ENCODE measurements at regions not wholly inside any gene's neighbourhood (a gene's known extent, or its start where the extent isn't known, plus 50 kb on each side); places are given as distances from the start of the nearest gene placed in this dataset.

DNA sequence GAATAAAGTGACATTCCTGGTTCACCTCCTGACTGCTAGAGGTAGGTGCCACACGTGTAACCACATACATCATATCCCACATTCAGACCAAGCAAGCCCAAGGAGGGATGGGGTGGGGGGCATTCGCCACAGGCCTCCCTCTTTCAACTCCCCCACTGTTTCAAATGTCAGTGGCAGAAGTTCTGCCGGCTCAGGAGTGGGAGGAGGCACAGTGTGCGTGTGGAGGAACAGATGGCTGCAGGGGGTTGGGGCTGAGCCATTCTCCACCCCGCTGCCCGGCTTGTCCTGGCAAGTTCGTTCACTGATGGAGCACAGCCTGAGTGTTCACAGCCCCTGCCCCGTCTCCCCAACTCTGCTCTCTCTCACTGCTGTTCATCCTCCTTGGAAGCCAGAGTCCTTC is 75.4 kb upstream of the TANC1 start:
- TF ChIP-seq, protein P1, sequence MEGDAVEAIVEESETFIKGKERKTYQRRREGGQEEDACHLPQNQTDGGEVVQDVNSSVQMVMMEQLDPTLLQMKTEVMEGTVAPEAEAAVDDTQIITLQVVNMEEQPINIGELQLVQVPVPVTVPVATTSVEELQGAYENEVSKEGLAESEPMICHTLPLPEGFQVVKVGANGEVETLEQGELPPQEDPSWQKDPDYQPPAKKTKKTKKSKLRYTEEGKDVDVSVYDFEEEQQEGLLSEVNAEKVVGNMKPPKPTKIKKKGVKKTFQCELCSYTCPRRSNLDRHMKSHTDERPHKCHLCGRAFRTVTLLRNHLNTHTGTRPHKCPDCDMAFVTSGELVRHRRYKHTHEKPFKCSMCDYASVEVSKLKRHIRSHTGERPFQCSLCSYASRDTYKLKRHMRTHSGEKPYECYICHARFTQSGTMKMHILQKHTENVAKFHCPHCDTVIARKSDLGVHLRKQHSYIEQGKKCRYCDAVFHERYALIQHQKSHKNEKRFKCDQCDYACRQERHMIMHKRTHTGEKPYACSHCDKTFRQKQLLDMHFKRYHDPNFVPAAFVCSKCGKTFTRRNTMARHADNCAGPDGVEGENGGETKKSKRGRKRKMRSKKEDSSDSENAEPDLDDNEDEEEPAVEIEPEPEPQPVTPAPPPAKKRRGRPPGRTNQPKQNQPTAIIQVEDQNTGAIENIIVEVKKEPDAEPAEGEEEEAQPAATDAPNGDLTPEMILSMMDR (IDR thresholded peaks at IDR 0.05) = no peak
- TF ChIP-seq POLR2A (IDR thresholded peaks at IDR 0.05) = no peak

Data from right lobe of liver (tissue), 4 donors.